Fibroblast of lung (primary cell): ENCODE measurements at regions not wholly inside any gene's neighbourhood (a gene's known extent, or its start where the extent isn't known, plus 50 kb on each side); places are given as distances from the start of the nearest gene placed in this dataset.

Experiments
- DNase-seq, 2 donors: peaks; one replicate each; pipeline versions ENCODE4 v3.0.0 to v3.0.0-alpha.2; 2010; ENCODE audit warnings: low read depth in 2 of 2
- H2AFZ ChIP-seq: 2 replicates; pipeline ENCODE4 v1.5.1; 2012; ENCODE audit warnings: low read length, control low read depth, inconsistent platforms
- H3K27ac ChIP-seq: 2 replicates; pipeline ENCODE4 v1.5.1; 2011; ENCODE audit warnings: low read length, control low read depth; ENCODE audit not compliant: insufficient read depth
- H3K27me3 ChIP-seq: 2 replicates; pipeline ENCODE4 v1.5.1; 2011; ENCODE audit warnings: mild to moderate bottlenecking, low read length; ENCODE audit not compliant: control insufficient read depth, insufficient read depth
- H3K36me3 ChIP-seq: 2 replicates; pipeline ENCODE4 v1.5.1; 2011; ENCODE audit warnings: low read length; ENCODE audit not compliant: control insufficient read depth, insufficient read depth
- H3K4me1 ChIP-seq: 2 replicates; pipeline ENCODE4 v1.5.1; 2011; ENCODE audit warnings: low read length; ENCODE audit not compliant: control insufficient read depth, insufficient read depth; ENCODE audit errors: extremely low read depth
- H3K4me2 ChIP-seq: 2 replicates; pipeline ENCODE4 v1.5.1; 2011; ENCODE audit warnings: low read length, control low read depth; ENCODE audit not compliant: insufficient read depth; ENCODE audit errors: extremely low read depth
- H3K4me3 ChIP-seq, 4 experiments: fragments of 200-600 bp in 1 of 4; sonication (generic) in 1 of 4; replicated peaks in 1 of 4; 2 replicates each; pipeline ENCODE4 v1.5.1; 2011 to 2016; ENCODE audit warnings: low read length in 4 of 4, low read depth in 3 of 4, mild to moderate bottlenecking in 3 of 4, control low read depth in 2 of 4, inconsistent platforms in 1 of 4, mixed read lengths in 1 of 4; ENCODE audit not compliant: insufficient read depth in 1 of 4; ENCODE audit errors: control extremely low read depth in 1 of 4
- H3K79me2 ChIP-seq: 2 replicates; pipeline ENCODE4 v1.5.1; 2012; ENCODE audit warnings: mild to moderate bottlenecking, low read length, inconsistent platforms; ENCODE audit not compliant: control insufficient read depth, insufficient read depth
- H3K9ac ChIP-seq: 2 replicates; pipeline ENCODE4 v1.5.1; 2011; ENCODE audit warnings: mild to moderate bottlenecking, low read length, control low read depth; ENCODE audit not compliant: insufficient read depth
- H3K9me3 ChIP-seq: 2 replicates; pipeline ENCODE4 v1.5.1; 2012; ENCODE audit warnings: low read depth, low read length; ENCODE audit not compliant: control insufficient read depth, insufficient read depth
- H4K20me1 ChIP-seq: 2 replicates; pipeline ENCODE4 v1.5.1; 2011; ENCODE audit warnings: low read length; ENCODE audit not compliant: control insufficient read depth, insufficient read depth; ENCODE audit errors: extremely low read depth
- CTCF ChIP-seq, 2 donors: IDR thresholded peaks in 1 of 2; conservative IDR thresholded peaks in 1 of 2; 1 replicate in 1 of 2; 2 replicates in 1 of 2; pipeline ENCODE4 v1.5.1; 2011 to 2012; ENCODE audit warnings: low read length in 2 of 2, control low read depth in 1 of 2, inconsistent platforms in 1 of 2, low read depth in 1 of 2, mild to moderate bottlenecking in 1 of 2
- EZH2 ChIP-seq: IDR thresholded peaks from 2 replicates; pipeline ENCODE4 v1.5.1; 2012; ENCODE audit warnings: low read length, control low read depth, mild to moderate bottlenecking; ENCODE audit errors: missing control alignments

GRCh38 chr20:61168605-61169004, 83.5 kb upstream of the CDH4 start:
- Histone ChIP-seq H3K36me3 (no peaks in the 10 kb centered on the region), H3K79me2 (no peaks in the 10 kb centered on the region), H4K20me1 (no peaks in the 10 kb centered on the region), H3K27me3 (no peaks in the 10 kb centered on the region), H3K4me3 (no peak overlapping the region), H3K4me2 (no peak overlapping the region), H2AFZ (no peak overlapping the region), H3K9ac (no peak overlapping the region), H3K9me3 (no peaks in the 10 kb centered on the region), H3K27ac (no peak overlapping the region), H3K4me1 (peaks cover 7% of the 10 kb centered on the region)
- no peak for DNase-seq
- TF ChIP-seq EZH2, result no peak
- TF ChIP-seq CTCF (conservative IDR thresholded peaks at IDR 0.05 in 1 of 2, IDR thresholded peaks at IDR 0.05 in 1 of 2; ENCODE audit: low read depth in 1 of 2, low read length in 2 of 2), result no peak

- no peak overlapping the region for H3K4me2 ChIP-seq
- peaks cover 7% of the 10 kb centered on the region for H3K4me1 ChIP-seq
- H2AFZ ChIP-seq, result no peak overlapping the region
- TF ChIP-seq EZH2 (no peak), CTCF (conservative IDR thresholded peaks at IDR 0.05 in 1 of 2, IDR thresholded peaks at IDR 0.05 in 1 of 2; ENCODE audit: low read depth in 1 of 2, low read length in 2 of 2) (no peak)
- no peaks in the 10 kb centered on the region for H3K36me3 ChIP-seq
- no peak overlapping the region for H3K9ac ChIP-seq
- no peak overlapping the region for H3K27ac ChIP-seq
- no peaks in the 10 kb centered on the region for H4K20me1 ChIP-seq
- no peaks in the 10 kb centered on the region for H3K79me2 ChIP-seq
- H3K4me3 ChIP-seq, result no peak overlapping the region
- no peaks in the 10 kb centered on the region for H3K9me3 ChIP-seq
- DNase-seq, result no peak
- no peaks in the 10 kb centered on the region for H3K27me3 ChIP-seq
Measured at GRCh38 chr20:61169874-61170273, 82.2 kb upstream of the CDH4 start.

- DNase-seq, result no peak
- no peak overlapping the region for H3K4me3 ChIP-seq
- H3K27ac ChIP-seq, result no peak overlapping the region
- H3K4me2 ChIP-seq, result no peak overlapping the region
- no peaks in the 10 kb centered on the region for H3K79me2 ChIP-seq
- no peaks in the 10 kb centered on the region for H3K27me3 ChIP-seq
- no peak overlapping the region for H3K9ac ChIP-seq
- no peak for TF ChIP-seq EZH2
- TF ChIP-seq CTCF (conservative IDR thresholded peaks at IDR 0.05 in 1 of 2, IDR thresholded peaks at IDR 0.05 in 1 of 2; ENCODE audit: low read depth in 1 of 2, low read length in 2 of 2), result no peak
- H2AFZ ChIP-seq, result no peak overlapping the region
- H4K20me1 ChIP-seq, result no peaks in the 10 kb centered on the region
- no peaks in the 10 kb centered on the region for H3K36me3 ChIP-seq
- H3K9me3 ChIP-seq, result no peaks in the 10 kb centered on the region
- H3K4me1 ChIP-seq, result peaks cover 7% of the 10 kb centered on the region
Measured at GRCh38 chr20:61170496-61171320, 81.4 kb upstream of the CDH4 start.
